Neural cell (in vitro differentiated cells): ENCODE measurements at regions not wholly inside any gene's neighbourhood (a gene's known extent, or its start where the extent isn't known, plus 50 kb on each side); places are given as distances from the start of the nearest gene placed in this dataset.

Experiments
- H2AFZ ChIP-seq: fragments of 200-600, 300-800 bp; sonication (generic), shearing (Covaris generic); 2 replicates; pipeline ENCODE4 v1.6.0; 2014; ENCODE audit warnings: low read depth, mild to moderate bottlenecking, antibody characterized with exemption, low read length, moderate library complexity
- H3F3A ChIP-seq: fragments of 200-600 bp; shearing (Covaris generic); 2 replicates; pipeline ENCODE4 v1.6.1; 2016; ENCODE audit warnings: mild to moderate bottlenecking, moderate library complexity, mixed read lengths, antibody characterized with exemption, low read length; ENCODE audit not compliant: insufficient read depth, poor library complexity, severe bottlenecking
- H3K27ac ChIP-seq: fragments of 200-600, 300-800 bp; sonication (generic), shearing (Covaris generic); 2 replicates; pipeline ENCODE4 v1.5.1; 2014; ENCODE audit warnings: mild to moderate bottlenecking, low read length, moderate library complexity
- H3K27me3 ChIP-seq: fragments of 300-800, 200-600 bp; sonication (generic), shearing (Covaris generic); 2 replicates; pipeline ENCODE4 v1.6.0; 2014; ENCODE audit warnings: mild to moderate bottlenecking, low read depth, low read length, moderate library complexity; ENCODE audit not compliant: insufficient read depth
- H3K36me3 ChIP-seq: fragments of 300-800, 200-600 bp; sonication (generic), shearing (Covaris generic); 2 replicates; pipeline ENCODE4 v1.5.1; 2014; ENCODE audit warnings: mild to moderate bottlenecking, antibody characterized with exemption, low read length, moderate library complexity; ENCODE audit not compliant: insufficient read depth
- H3K4me2 ChIP-seq: fragments of 300-800, 200-600 bp; sonication (generic), shearing (Covaris generic); 2 replicates; pipeline ENCODE4 v1.6.0; 2014; ENCODE audit warnings: mild to moderate bottlenecking, low read length
- H3K4me3 ChIP-seq: fragments of 300-800, 200-600 bp; sonication (generic), shearing (Covaris generic); 2 replicates; pipeline ENCODE4 v1.5.1; 2014; ENCODE audit warnings: mild to moderate bottlenecking, low read length, moderate library complexity
- H3K79me2 ChIP-seq: fragments of 200-600 bp; shearing (Covaris generic); replicated peaks from 2 replicates; pipeline ENCODE4 v1.6.0; 2014; ENCODE audit warnings: mild to moderate bottlenecking, low read length, moderate library complexity; ENCODE audit not compliant: insufficient read depth
- H3K9ac ChIP-seq: fragments of 300-800, 200-600 bp; sonication (generic), shearing (Covaris generic); 2 replicates; pipeline ENCODE4 v1.6.1; 2016; ENCODE audit warnings: mild to moderate bottlenecking, low read length, mixed read lengths
- H3K9me2 ChIP-seq: fragments of 200-600 bp; shearing (Covaris generic); 2 replicates; pipeline ENCODE4 v1.6.1; 2016; ENCODE audit warnings: mild to moderate bottlenecking, low read length, mixed read lengths; ENCODE audit not compliant: insufficient read depth
- H3K9me3 ChIP-seq: fragments of 200-600, 300-800 bp; sonication (generic), shearing (Covaris generic); 2 replicates; pipeline ENCODE4 v1.6.1; 2016; ENCODE audit warnings: mild to moderate bottlenecking, mixed run types, low read length, moderate library complexity, mixed read lengths
- H4K20me1 ChIP-seq: fragments of 200-600 bp; shearing (Covaris generic); 2 replicates; pipeline ENCODE4 v1.6.1; 2016; ENCODE audit warnings: mild to moderate bottlenecking, mixed run types; ENCODE audit not compliant: insufficient read depth
- CTCF ChIP-seq: fragments of 450-650 bp; IDR thresholded peaks from 2 replicates; pipeline ENCODE4 v1.5.1; 2014; ENCODE audit warnings: antibody characterized with exemption, mild to moderate bottlenecking, moderate library complexity; ENCODE audit not compliant: poor library complexity, severe bottlenecking
- EP300 ChIP-seq: fragments of 450-650 bp; conservative IDR thresholded peaks from 2 replicates; pipeline ENCODE4 v1.6.1; 2014; ENCODE audit warnings: antibody characterized with exemption, mild to moderate bottlenecking, moderate library complexity; ENCODE audit not compliant: poor library complexity, severe bottlenecking
- EZH2 ChIP-seq: fragments of 200-600, 300-800 bp; shearing (Covaris generic), sonication (generic); IDR thresholded peaks from 2 replicates; pipeline ENCODE4 v1.6.1; 2014; ENCODE audit warnings: antibody characterized with exemption, low read length, borderline replicate concordance, mild to moderate bottlenecking; ENCODE audit not compliant: insufficient read depth, poor library complexity, severe bottlenecking
- MXI1 ChIP-seq: fragments of 450-650 bp; conservative IDR thresholded peaks from 2 replicates; pipeline ENCODE4 v1.6.1; 2014; ENCODE audit warnings: antibody characterized with exemption, mild to moderate bottlenecking; ENCODE audit not compliant: poor library complexity, severe bottlenecking
- POLR2AphosphoS5 ChIP-seq: IDR thresholded peaks from 2 replicates; pipeline ENCODE4 v1.6.1; 2012
- RAD21 ChIP-seq: fragments of 450-650 bp; conservative IDR thresholded peaks from 2 replicates; pipeline ENCODE4 v1.6.1; 2014; ENCODE audit warnings: antibody characterized with exemption, mild to moderate bottlenecking, moderate library complexity
- REST ChIP-seq: IDR thresholded peaks from 2 replicates; pipeline ENCODE4 v1.6.1; 2012; ENCODE audit warnings: borderline replicate concordance
- SMC3 ChIP-seq: fragments of 450-650 bp; conservative IDR thresholded peaks from 2 replicates; pipeline ENCODE4 v1.6.1; 2014; ENCODE audit warnings: antibody characterized with exemption, mild to moderate bottlenecking, moderate library complexity; ENCODE audit not compliant: poor library complexity
- TAF1 ChIP-seq: IDR thresholded peaks from 2 replicates; pipeline ENCODE4 v1.6.1; 2012; ENCODE audit warnings: low read depth

GRCh38 chr2:226511311-226511710, 288.3 kb downstream of the IRS1 start:
- H3K4me2 ChIP-seq = no peak overlapping the region
- H3K27me3 ChIP-seq = no peaks in the 10 kb centered on the region
- no peaks in the 10 kb centered on the region for H3K9me3 ChIP-seq
- TF ChIP-seq EZH2 (no peak), RAD21 (no peak), SMC3 (no peak), CTCF (no peak), EP300 (no peak), MXI1 (no peak), POLR2AphosphoS5 (no peak), TAF1 (no peak), REST (no peak)
- H3K4me3 ChIP-seq = no peak overlapping the region
- no peak overlapping the region for H3K27ac ChIP-seq
- no peaks in the 10 kb centered on the region for H3K79me2 ChIP-seq
- no peaks in the 10 kb centered on the region for H3K9me2 ChIP-seq
- H3K36me3 ChIP-seq = no peaks in the 10 kb centered on the region
- H3F3A ChIP-seq = no peaks in the 10 kb centered on the region
- no peak overlapping the region for H3K9ac ChIP-seq
- no peaks in the 10 kb centered on the region for H4K20me1 ChIP-seq
- H2AFZ ChIP-seq = no peak overlapping the region

- Histone ChIP-seq H2AFZ (no peak overlapping the region), H3K27me3 (no peaks in the 10 kb centered on the region)
Measured at GRCh38 chr2:226508683-226509082, 290.9 kb downstream of the IRS1 start.

More at GRCh38 chr2:226508683-226509082, 290.9 kb downstream of the IRS1 start:
- Histone ChIP-seq H3K79me2 (no peaks in the 10 kb centered on the region), H3K4me2 (no peak overlapping the region), H3K4me3 (no peak overlapping the region), H3K9me2 (no peaks in the 10 kb centered on the region), H3K27ac (no peak overlapping the region), H3K9me3 (no peaks in the 10 kb centered on the region), H3K9ac (no peak overlapping the region), H3F3A (no peaks in the 10 kb centered on the region), H3K36me3 (no peaks in the 10 kb centered on the region), H4K20me1 (no peaks in the 10 kb centered on the region)
- no peak for TF ChIP-seq POLR2AphosphoS5
- TF ChIP-seq TAF1 = no peak
- no peak for TF ChIP-seq MXI1
- no peak for TF ChIP-seq EP300
- no peak for TF ChIP-seq REST
- TF ChIP-seq SMC3 = no peak
- no peak for TF ChIP-seq CTCF
- no peak for TF ChIP-seq EZH2
- no peak for TF ChIP-seq RAD21
